ENCODE measurements at regions not wholly inside any gene's neighbourhood (a gene's known extent, or its start where the extent isn't known, plus 50 kb on each side); places are given as distances from the start of the nearest gene placed in this dataset.
A peak's percentile ranks its signal among the peaks of the same experiment; 100 is the strongest.

GRCh38 chr3:139287557-139287956 lies 56.3 kb upstream of the MRPS22 start:
- Histone ChIP-seq H3K27me3 (ENCODE audit: control insufficient read depth in 1 of 2, insufficient read depth in 2 of 2, low read length in 2 of 2) (peaks cover 1 to 3% of the 10 kb centered on the region in 2 experiments; a peak in 3 of 5 replicates), H4K20me1 (ENCODE audit: insufficient read depth, low read length) (no peaks in the 10 kb centered on the region), H3K4me1 (ENCODE audit: insufficient read depth, low read length) (peaks cover 8% of the 10 kb centered on the region; the same call in 1 of the 2 replicates), H3K9me3 (ENCODE audit: low read length) (no peaks in the 10 kb centered on the region), H3K4me2 (ENCODE audit: low read depth, low read length) (no peak overlapping the region), H3K27ac (ENCODE audit: extremely low read length, insufficient read depth, low read length) (no peak overlapping the region), H3K79me2 (ENCODE audit: insufficient read depth, low read length) (no peaks in the 10 kb centered on the region), H3K9ac (ENCODE audit: insufficient read depth, low read depth, low read length) (no peak overlapping the region), H3K36me3 (replicated peaks in 1 of 2; ENCODE audit: control insufficient read depth in 1 of 2, insufficient read depth in 2 of 2, low read length in 2 of 2) (no peaks in the 10 kb centered on the region), H2AFZ (ENCODE audit: low read length) (no peak overlapping the region), H3K4me3 (replicated peaks in 1 of 3; ENCODE audit: insufficient read depth in 1 of 3, low read depth in 2 of 3, low read length in 3 of 3) (no peak overlapping the region)
- no peak for FAIRE-seq
- WGBS (ENCODE audit: low lambda C conversion rate): 50% methylated on average over 1 of the region's 4 CpGs
- ChIA-PET POLR2A (no interaction called here), CTCF (ENCODE audit: low intra/inter-chr PET ratio, low total read pairs) (no interaction called here)
- BruUV-seq (replicated peaks): no TSS peak
- no peak for ATAC-seq
- intact Hi-C loops (cut with micrococcal nuclease; ENCODE audit: unreplicated experiment): no loop called here
- no peak for DNase-seq (ENCODE audit: low spot score)
- TF ChIP-seq ZBTB46 (CRISPR knock-in tag; IDR thresholded peaks at IDR 0.05; ENCODE audit: borderline replicate concordance): no peak
- TF ChIP-seq ISL2 (CRISPR knock-in tag; IDR thresholded peaks at IDR 0.05): no peak
- no peak for TF ChIP-seq GATAD2A (CRISPR knock-in tag; IDR thresholded peaks at IDR 0.05)
- no peak for TF ChIP-seq TOE1 (CRISPR knock-in tag; IDR thresholded peaks at IDR 0.05)
- no peak for TF ChIP-seq ZKSCAN1 (IDR thresholded peaks at IDR 0.05; ENCODE audit: low read length)
- no peak for TF ChIP-seq FOXP1 (IDR thresholded peaks at IDR 0.05)
- TF ChIP-seq FOXP1 (CRISPR knock-in tag; IDR thresholded peaks at IDR 0.05): no peak
- in situ Hi-C loops (cut with HindIII; ENCODE audit: extremely low pct_ligation_motif_present, low pct_unique_long_range_greater_than_20kb): no loop called here

- DNase-seq (ENCODE audit: low spot score): no peak
These were observed 55.5 kb upstream of the MRPS22 start for GRCh38 chr3:139288266-139288821.

More at GRCh38 chr3:139288266-139288821, 55.5 kb upstream of the MRPS22 start:
- no peaks in the 10 kb centered on the region for H3K36me3 ChIP-seq (replicated peaks in 1 of 2; ENCODE audit: control insufficient read depth in 1 of 2, insufficient read depth in 2 of 2, low read length in 2 of 2)
- H3K79me2 ChIP-seq (ENCODE audit: insufficient read depth, low read length): no peaks in the 10 kb centered on the region
- ChIA-PET CTCF (ENCODE audit: low intra/inter-chr PET ratio, low total read pairs) (no interaction called here), POLR2A (no interaction called here)
- ATAC-seq (peak; percentile 55), FAIRE-seq (no peak)
- in situ Hi-C loops (cut with HindIII; ENCODE audit: extremely low pct_ligation_motif_present, low pct_unique_long_range_greater_than_20kb) (no loop called here), intact Hi-C loops (cut with micrococcal nuclease; ENCODE audit: unreplicated experiment) (no loop called here)
- H3K4me1 ChIP-seq (ENCODE audit: insufficient read depth, low read length): peaks cover 11% of the 10 kb centered on the region; the same call in 1 of the 2 replicates
- H2AFZ ChIP-seq (ENCODE audit: low read length): no peak overlapping the region
- H3K9ac ChIP-seq (ENCODE audit: insufficient read depth, low read depth, low read length): no peak overlapping the region
- H3K4me3 ChIP-seq (replicated peaks in 1 of 3; ENCODE audit: insufficient read depth in 1 of 3, low read depth in 2 of 3, low read length in 3 of 3): no peak overlapping the region
- no peak overlapping the region for H3K27ac ChIP-seq (ENCODE audit: extremely low read length, insufficient read depth, low read length)
- H3K27me3 ChIP-seq (ENCODE audit: control insufficient read depth in 1 of 2, insufficient read depth in 2 of 2, low read length in 2 of 2): peaks cover 1 to 5% of the 10 kb centered on the region in 2 experiments; a peak in 3 of 5 replicates
- no peaks in the 10 kb centered on the region for H4K20me1 ChIP-seq (ENCODE audit: insufficient read depth, low read length)
- H3K9me3 ChIP-seq (ENCODE audit: low read length): no peaks in the 10 kb centered on the region
- BruUV-seq (replicated peaks): no TSS peak
- no peak overlapping the region for H3K4me2 ChIP-seq (ENCODE audit: low read depth, low read length)
- TF ChIP-seq ZNF263 (CRISPR knock-in tag; IDR thresholded peaks at IDR 0.05): peak; percentile 40; the same call in 1 of the 2 replicates
- no peak for TF ChIP-seq BRF2 (CRISPR knock-in tag; IDR thresholded peaks at IDR 0.05)
- WGBS (ENCODE audit: low lambda C conversion rate): 4% methylated on average over 2 of the region's 8 CpGs
